ENCODE measurements at regions not wholly inside any gene's neighbourhood (a gene's known extent, or its start where the extent isn't known, plus 50 kb on each side); places are given as distances from the start of the nearest gene placed in this dataset.

DNA sequence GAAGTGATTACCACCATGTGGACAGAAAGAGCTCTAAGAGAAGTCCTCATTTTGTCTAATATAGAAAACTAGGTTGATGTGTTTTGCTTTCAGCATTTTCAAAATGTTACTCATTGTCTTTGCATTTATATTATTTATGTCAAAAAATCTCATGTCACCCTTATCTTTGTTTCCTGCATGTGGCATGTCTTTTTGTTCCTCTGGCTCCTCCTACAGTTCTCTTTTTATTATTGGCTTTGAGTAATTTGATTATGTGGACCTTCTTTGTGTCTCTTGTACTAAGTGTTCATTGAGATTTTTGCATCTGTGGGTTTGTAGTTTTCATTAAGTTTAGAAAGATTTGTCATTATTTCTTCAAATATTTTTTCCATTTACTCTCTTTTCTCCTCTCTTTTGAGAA lies 58.8 kb downstream of the GNG10 start:
- no peaks in the 10 kb centered on the region for H3K27me3 ChIP-seq (ENCODE audit: control insufficient read depth, insufficient read depth, low read length)
- no peaks in the 10 kb centered on the region for H3K36me3 ChIP-seq (ENCODE audit: control insufficient read depth, insufficient read depth, low read length)
- H3K4me1 ChIP-seq (ENCODE audit: control insufficient read depth, insufficient read depth, low read length) = no peaks in the 10 kb centered on the region
- no peak for DNase-seq (ENCODE audit: low read depth in 4 of 6, low spot score in 6 of 6)
- no peak overlapping the region for H3K27ac ChIP-seq (ENCODE audit: low read depth, low read length)
- no peaks in the 10 kb centered on the region for H3K9me3 ChIP-seq (ENCODE audit: control insufficient read depth, insufficient read depth, low read length)
- no peak overlapping the region for H3K4me3 ChIP-seq (ENCODE audit: low read depth, low read length)

Data from spinal cord (tissue), 8 donors.